SW 1271 (cell line): ENCODE measurements at regions not wholly inside any gene's neighbourhood (a gene's known extent, or its start where the extent isn't known, plus 50 kb on each side); places are given as distances from the start of the nearest gene placed in this dataset.
"Not testable (repeated sequence)": the region's sequence is repeated elsewhere in the genome, so short reads cannot be mapped to it uniquely, and the experiment has no call there.

Source experiments
- DNase-seq, 2 experiments: peaks; one replicate each; lab custom pipeline; 2025; lab: John Stamatoyannopoulos, UW

GRCh38 chr16:73951481-73951880, 345.1 kb upstream of the PSMD7 start:
- no peak for DNase-seq

DNA sequence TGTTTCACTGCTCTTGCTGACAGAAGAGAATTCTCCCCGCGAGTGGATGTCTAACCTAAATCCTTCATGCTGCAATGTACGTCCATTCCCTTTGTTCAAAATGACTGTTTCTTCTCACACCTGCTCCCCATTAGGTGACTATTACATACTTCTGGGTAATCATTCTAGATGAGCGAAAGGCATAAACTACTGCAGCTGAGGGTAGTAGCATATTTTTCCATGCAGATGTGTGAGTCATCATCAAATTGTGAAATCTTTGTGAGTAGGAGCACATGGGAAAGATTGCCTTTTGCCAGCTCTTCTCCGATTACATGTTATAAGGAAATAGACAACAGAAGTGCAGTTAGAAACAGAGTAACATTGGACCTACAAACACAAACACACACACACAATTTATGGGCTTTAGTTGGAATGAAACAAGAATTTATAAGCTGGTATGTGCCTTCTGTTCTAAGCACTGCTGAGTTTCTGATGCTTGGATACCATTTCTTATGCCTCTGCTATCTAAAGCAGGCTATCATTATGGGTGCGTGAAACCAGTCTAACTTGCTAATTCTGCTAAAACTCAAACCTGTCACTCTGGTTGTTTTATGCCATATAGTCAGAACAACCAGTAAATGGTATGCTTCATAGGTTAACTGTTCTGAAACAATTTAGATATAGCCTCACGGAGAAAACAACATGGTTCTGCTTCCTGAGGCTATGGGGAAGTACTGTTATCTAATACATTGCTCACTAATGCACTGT, 346.9 kb upstream of the PSMD7 start:
- DNase-seq, result peak in 1 of 2 experiments; percentile 6

DNA sequence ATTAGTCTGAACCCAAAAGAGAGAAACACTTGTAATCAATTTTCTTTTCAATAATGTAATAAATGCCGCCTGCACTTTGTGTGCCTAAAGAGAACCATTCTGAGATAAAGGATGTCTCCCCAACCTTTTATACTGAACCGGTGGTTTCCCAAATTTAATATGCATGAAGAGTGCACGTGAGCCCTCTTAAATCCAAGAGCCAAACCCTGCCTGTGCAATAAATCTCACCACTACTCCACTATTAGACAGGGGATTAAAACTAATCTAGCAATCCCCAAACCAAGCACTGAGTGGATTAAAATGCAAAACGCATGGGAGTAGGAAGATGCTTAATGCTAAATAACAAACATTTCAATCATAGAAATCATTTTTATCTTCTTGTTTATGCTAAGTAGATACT, 351.0 kb upstream of the PSMD7 start:
- DNase-seq, result no peak

DNA sequence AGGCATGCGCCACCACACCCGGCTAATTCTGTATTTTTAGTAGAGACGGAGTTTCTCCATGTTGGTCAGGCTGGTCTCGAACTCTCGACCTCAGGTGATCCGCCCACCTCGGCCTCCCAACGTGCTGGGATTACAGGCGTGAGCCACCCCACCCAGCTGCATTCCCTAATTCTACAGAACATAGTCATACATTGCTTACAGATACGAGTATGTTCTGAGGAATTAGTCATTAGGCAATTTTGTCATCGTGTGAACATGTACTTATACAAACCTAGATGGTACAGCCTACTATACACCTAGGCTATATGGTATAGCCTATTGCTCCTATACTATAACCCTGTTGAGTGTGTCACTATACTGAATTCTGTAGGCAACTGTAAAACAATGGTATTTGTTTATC, 353.4 kb upstream of the PSMD7 start:
- not testable (repeated sequence) for DNase-seq

- DNase-seq, result not testable (repeated sequence)
These were observed 355.8 kb upstream of the PSMD7 start for GRCh38 chr16:73940786-73941185.

DNA sequence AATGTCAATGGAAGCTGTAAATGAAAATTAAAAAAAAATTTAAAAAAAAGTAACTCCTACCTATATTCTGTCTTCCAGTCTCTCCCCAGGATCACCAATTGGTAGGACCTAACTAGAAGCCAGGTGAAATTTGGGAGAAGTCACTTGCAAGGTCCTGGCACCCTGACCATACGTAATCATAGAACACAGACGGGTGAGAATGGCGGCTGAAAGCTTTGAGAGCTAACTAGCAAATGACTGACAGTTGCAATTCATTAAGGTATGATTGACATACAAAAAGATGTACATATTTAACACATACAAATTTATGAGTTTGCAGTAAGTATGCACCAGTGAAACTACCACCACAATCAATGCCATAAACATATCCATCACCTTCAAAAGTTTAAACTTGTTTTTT, 372.7 kb upstream of the PSMD7 start:
- DNase-seq, result no peak

- DNase-seq, result no peak
These were observed 375.3 kb upstream of the PSMD7 start for GRCh38 chr16:73921295-73921694.

DNA sequence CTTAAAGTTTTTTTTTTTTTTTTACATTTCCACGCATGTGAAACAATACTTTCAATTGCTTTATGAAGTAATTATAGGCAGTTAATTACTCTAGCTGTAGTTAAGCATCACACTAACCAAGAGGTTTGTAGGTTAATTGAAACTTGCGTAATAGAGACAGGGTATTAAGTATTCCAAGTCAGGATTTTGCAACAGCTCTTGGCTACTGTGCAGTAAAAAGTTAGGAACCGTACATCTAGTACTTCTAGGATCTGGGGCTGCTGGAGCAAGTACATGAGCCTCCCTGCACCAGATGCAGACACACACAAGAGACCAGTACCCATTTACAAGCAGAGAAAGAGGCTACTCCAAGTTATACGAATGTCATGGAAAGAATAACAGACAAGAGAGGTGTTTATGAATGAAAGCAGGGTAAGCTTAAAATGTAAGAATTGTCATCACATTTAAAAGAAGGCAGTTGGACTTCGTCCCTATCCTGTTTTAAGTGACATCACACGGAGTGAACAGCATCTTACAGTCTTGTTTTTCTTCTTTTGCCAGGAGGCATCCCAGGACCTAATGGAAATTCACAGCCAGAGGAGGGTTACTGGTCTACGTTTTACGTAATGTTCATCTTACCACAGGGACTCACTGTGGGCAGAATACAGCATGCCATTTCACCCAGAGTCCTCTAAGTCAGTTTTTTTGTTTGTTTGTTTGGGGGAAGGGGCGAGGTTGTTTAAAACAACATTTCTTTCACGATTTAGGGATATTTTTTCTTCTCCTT, 379.6 kb upstream of the PSMD7 start:
- DNase-seq, result no peak

- DNase-seq, result no peak
These were observed 380.7 kb upstream of the PSMD7 start for GRCh38 chr16:73915935-73916334.

DNA sequence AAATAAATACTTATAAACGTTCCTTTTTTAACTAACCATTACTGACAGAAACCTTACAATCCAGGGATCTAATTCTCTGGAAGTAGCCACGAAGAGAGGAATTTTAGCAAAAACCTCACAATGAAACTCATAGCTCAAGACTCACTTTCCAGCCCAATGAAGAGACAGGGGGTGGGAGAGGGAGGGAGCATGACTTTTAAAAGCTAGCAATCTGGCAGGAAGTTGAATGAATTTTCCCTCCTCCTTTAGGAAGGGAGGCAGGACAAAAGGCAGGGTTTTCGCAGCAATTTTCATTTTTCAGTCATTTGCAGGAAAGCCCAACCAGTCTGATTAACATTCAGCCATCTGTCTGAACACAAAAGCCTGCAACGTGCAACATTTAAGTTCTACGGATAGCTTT, 381.5 kb upstream of the PSMD7 start:
- DNase-seq, result no peak

- no peak for DNase-seq
These were observed 383.8 kb upstream of the PSMD7 start for GRCh38 chr16:73912850-73913249.

GRCh38 chr16:73912281-73912680, 384.3 kb upstream of the PSMD7 start:
- no peak for DNase-seq

GRCh38 chr16:73909529-73910035, 387.0 kb upstream of the PSMD7 start:
- DNase-seq, result no peak

DNA sequence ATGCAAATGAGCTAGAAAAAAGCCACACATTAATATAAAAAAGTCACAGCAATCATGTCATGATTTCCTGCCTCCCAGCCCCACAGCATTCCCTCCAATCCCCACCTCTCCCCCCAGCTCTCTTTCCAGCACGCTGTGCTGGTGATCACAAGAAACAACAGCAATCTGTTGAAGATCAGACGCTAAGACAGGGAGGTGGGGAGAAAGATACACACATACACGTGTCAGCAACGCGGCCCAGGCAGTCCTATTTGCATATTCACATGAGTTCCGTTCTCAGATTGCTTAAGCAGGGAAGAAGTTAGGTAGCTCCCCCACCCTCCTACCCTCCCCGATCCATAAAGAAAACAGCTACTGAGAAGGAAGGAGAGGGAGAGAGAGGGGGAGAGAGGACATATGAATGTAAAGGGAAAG, 405.5 kb upstream of the PSMD7 start:
- DNase-seq, result no peak

DNA sequence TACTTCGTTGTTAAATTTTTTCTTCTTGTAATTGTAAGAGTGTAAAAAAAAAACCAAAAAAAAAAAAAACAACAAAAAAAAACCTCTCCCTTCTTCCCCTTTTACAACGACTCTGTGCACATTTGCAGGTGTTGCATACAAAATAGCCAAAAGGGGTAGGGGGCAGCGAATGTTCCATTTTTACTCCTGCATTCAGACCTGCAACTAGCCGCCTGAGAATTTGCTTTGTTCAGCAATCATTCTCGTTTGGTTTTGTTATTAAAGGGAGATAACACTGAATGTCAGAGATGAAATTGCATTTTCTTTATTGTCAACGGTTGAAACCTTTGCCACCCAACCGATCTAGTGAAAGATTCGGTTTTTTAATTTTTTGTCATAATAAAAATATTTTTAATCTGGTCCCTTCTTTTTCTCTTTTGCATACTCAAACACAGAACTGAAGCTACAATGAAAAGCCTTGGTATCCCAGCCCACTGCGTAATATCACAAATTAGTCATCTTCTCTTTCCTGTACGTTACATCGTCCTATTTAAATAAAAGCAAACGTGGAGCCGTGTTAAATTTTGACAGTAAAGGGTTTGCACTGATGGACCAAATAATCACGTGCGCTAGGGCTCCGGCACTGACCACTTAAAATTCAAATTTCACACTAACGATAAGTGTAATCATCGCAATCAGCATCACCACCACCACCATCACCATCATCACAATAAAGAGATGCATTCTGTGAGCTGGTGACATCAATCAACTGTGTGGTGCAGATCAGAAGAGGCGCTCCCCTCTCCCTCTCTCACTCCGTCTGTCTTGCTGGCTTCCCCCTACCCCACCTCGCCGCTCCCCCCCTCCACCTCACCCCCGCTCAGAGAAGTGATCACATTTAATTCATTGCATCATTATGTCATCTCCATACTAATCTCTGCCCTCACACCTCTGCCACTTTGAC, 406.2 kb upstream of the PSMD7 start:
- DNase-seq, result no peak

DNA sequence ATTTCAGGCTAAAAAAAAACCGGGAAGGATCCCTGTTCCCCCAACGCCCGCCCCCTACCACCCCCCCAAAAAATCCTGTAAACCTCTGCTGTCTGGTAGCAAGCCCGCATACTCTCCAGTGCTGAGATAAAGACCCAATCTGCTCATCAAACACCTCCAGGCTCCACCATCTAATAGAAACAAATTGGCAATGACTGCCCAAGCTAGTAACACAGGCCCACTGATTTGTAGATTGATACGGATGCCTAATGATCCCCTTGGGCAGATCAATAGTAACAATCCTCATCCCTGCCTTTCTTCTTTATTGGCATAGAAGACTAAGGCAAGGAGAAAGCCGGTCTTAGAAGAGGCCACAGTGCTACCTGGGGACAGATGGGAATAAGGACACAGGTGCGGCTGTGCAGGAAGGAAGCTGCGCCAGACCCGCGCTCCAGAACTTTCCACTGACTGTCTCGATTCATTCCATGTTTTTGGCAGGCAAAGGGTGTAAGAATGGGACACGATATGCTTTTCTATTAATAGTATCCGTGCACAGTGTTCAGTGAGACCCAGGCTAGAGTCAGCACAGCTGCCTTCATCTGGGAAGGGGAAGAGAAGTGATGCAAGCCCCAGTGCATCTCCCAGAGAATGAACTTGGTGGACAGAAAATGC, 407.6 kb upstream of the PSMD7 start:
- DNase-seq, result no peak

DNA sequence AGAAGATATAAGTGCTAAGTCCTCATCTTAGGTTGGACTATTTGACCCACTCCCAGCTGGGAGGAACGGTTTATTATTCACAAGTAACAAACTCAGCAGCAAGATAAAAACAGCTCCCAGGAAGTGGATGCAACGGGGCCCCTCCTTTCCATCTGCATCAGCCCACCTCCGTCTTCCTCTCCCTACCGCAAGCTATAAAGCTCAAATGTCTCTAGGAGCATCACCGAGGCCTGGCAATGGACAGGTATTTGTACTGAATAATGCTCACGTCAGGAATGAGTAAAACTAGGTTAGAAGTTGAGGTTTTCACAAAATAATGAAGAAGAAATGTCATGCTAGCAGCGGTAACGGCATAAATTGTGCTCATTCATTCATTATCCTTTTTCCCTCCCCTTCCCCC, 408.7 kb upstream of the PSMD7 start:
- no peak for DNase-seq

GRCh38 chr16:73886426-73886825, 410.2 kb upstream of the PSMD7 start:
- no peak for DNase-seq

- no peak for DNase-seq
These were observed 411.3 kb upstream of the PSMD7 start for GRCh38 chr16:73885319-73885718.

- no peak for DNase-seq
These were observed 412.8 kb upstream of the PSMD7 start for GRCh38 chr16:73883841-73884240.

DNA sequence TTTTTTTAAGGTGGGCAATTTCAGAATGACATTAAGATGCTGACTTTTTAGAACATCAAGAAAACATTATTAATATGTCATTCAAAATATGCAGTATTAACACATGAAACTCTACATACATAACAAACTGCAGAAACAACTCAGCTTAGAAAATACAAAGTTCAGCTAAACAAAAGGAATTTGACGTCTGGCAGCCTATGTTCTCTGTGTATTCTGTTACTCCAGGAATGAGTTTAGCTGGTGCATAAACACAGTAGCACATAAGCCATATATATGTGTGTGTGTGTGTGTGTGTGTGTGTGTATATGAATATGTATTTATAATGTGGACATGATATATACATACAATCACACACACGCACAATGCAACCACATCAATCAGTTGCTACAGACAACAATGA, 413.5 kb upstream of the PSMD7 start:
- no peak for DNase-seq

- no peak for DNase-seq
These were observed 414.0 kb upstream of the PSMD7 start for GRCh38 chr16:73882651-73883050.
